Endothelial cell of umbilical vein (primary cell): ENCODE measurements at regions not wholly inside any gene's neighbourhood (a gene's known extent, or its start where the extent isn't known, plus 50 kb on each side); places are given as distances from the start of the nearest gene placed in this dataset.

Source experiments
- BruUV-seq: library from RNA; stranded (reverse); fragments of 400-500 nt; replicated peaks from 2 replicates; lab custom pipeline; 2021; lab: Mats Ljungman, UMichigan
- CTCF ChIA-PET: fragments of 300-600, 350-600 bp; sonication (Branson Sonifier 250); formaldehyde crosslinking; loops from one replicate; lab custom pipeline; 2021; ENCODE audit warnings: antibody characterized with exemption, inconsistent platforms; lab: Charles Lee
- POLR2A ChIA-PET: fragments of 300-600, 350-600 bp; sonication (Branson Sonifier 250); formaldehyde crosslinking; loops from one replicate; lab custom pipeline; 2021; ENCODE audit warnings: antibody characterized with exemption, inconsistent platforms; lab: Charles Lee
- DNase-seq: peaks from one replicate; pipeline ENCODE4 v3.0.0-alpha.2; 2011; ENCODE audit warnings: low read depth, low spot score
- FAIRE-seq: peaks from 2 replicates; lab custom pipeline; 2011; peaks lifted over from hg19 to GRCh38; lab: Jason Lieb, UNC
- H2AFZ ChIP-seq: 2 replicates; pipeline ENCODE4 v1.6.0; 2012; ENCODE audit warnings: low read depth, low read length, control low read depth, inconsistent platforms
- H3K27ac ChIP-seq: 2 replicates; pipeline ENCODE4 v1.5.1; 2011; ENCODE audit warnings: low read depth, mild to moderate bottlenecking, control low read depth, low read length, moderate library complexity; ENCODE audit not compliant: insufficient read depth
- H3K27me3 ChIP-seq, 2 experiments: 2 replicates each; pipeline versions ENCODE4 v1.6.0 to v1.6.1; 2011; ENCODE audit warnings: low read length in 2 of 2, mixed read lengths in 1 of 2; ENCODE audit not compliant: control insufficient read depth in 2 of 2, insufficient read depth in 2 of 2
- H3K36me3 ChIP-seq, 2 experiments: 2 replicates in 1 of 2; 3 replicates in 1 of 2; pipeline ENCODE4 v1.5.1; 2011; ENCODE audit warnings: low read length in 2 of 2, mild to moderate bottlenecking in 1 of 2, moderate library complexity in 1 of 2; ENCODE audit not compliant: control insufficient read depth in 2 of 2, insufficient read depth in 2 of 2; ENCODE audit errors: extremely low read depth in 1 of 2
- H3K4me1 ChIP-seq: 3 replicates; pipeline ENCODE4 v1.5.1; 2011; ENCODE audit warnings: mild to moderate bottlenecking, low read length; ENCODE audit not compliant: control insufficient read depth, insufficient read depth; ENCODE audit errors: extremely low read depth
- H3K4me2 ChIP-seq: 2 replicates; pipeline ENCODE4 v1.6.1; 2011; ENCODE audit warnings: low read length, control low read depth, mixed read lengths; ENCODE audit not compliant: insufficient read depth
- H3K4me3 ChIP-seq, 3 experiments: fragments of 200-600 bp in 1 of 3; sonication (generic), shearing (Covaris generic) in 1 of 3; replicated peaks in 1 of 3; 2 replicates each; pipeline ENCODE4 v1.5.1; 2011 to 2016; ENCODE audit warnings: control low read depth in 3 of 3, low read length in 3 of 3, mild to moderate bottlenecking in 2 of 3, inconsistent platforms in 1 of 3, low read depth in 1 of 3, moderate library complexity in 1 of 3; ENCODE audit not compliant: insufficient read depth in 1 of 3
- H3K79me2 ChIP-seq: 2 replicates; pipeline ENCODE4 v1.6.0; 2012; ENCODE audit warnings: low read length, inconsistent platforms; ENCODE audit not compliant: control insufficient read depth, insufficient read depth
- H3K9ac ChIP-seq: replicated peaks from 2 replicates; pipeline ENCODE3; 2011; ENCODE audit warnings: low read length, control low read depth; ENCODE audit not compliant: insufficient read depth; ENCODE audit errors: extremely low read depth
- H3K9me1 ChIP-seq: replicated peaks from 3 replicates; pipeline ENCODE4 v1.6.0; 2011; ENCODE audit warnings: mild to moderate bottlenecking, low read length; ENCODE audit not compliant: control insufficient read depth, insufficient read depth; ENCODE audit errors: extremely low read depth
- H3K9me3 ChIP-seq: replicated peaks from 2 replicates; pipeline ENCODE4 v1.5.1; 2012; ENCODE audit warnings: low read length, inconsistent platforms; ENCODE audit not compliant: control insufficient read depth, insufficient read depth
- H4K20me1 ChIP-seq: replicated peaks from 2 replicates; pipeline ENCODE3; 2011; ENCODE audit warnings: mild to moderate bottlenecking, low read length; ENCODE audit not compliant: control insufficient read depth, insufficient read depth; ENCODE audit errors: extremely low read depth
- CTCF ChIP-seq, 2 donors: IDR thresholded peaks; 1 replicate in 1 of 2; 2 replicates in 1 of 2; pipeline ENCODE4 v1.5.1; 2011; ENCODE audit warnings: low read length in 2 of 2, mild to moderate bottlenecking in 2 of 2, moderate library complexity in 2 of 2, control low read depth in 1 of 2, inconsistent platforms in 1 of 2, low read depth in 1 of 2; ENCODE audit not compliant: insufficient read depth in 1 of 2; ENCODE audit errors: extremely low read depth in 1 of 2
- EZH2 ChIP-seq: IDR thresholded peaks from 2 replicates; pipeline ENCODE4 v1.6.1; 2012; ENCODE audit warnings: borderline replicate concordance, low read depth, mild to moderate bottlenecking, moderate library complexity, low read length, inconsistent platforms; ENCODE audit not compliant: severe bottlenecking
- FOS ChIP-seq: IDR thresholded peaks from 2 replicates; pipeline ENCODE4 v1.6.1; 2011; ENCODE audit warnings: mild to moderate bottlenecking, low read length, moderate library complexity, borderline replicate concordance; ENCODE audit not compliant: insufficient read depth
- GATA2 ChIP-seq: IDR thresholded peaks from 2 replicates; pipeline ENCODE4 v1.7.0; 2011; ENCODE audit warnings: low read depth, mild to moderate bottlenecking, moderate library complexity, mixed read lengths, low read length; ENCODE audit not compliant: insufficient read length, insufficient read depth
- JUN ChIP-seq: IDR thresholded peaks from 2 replicates; pipeline ENCODE4 v1.6.1; 2011; ENCODE audit warnings: borderline replicate concordance, low read depth; ENCODE audit not compliant: insufficient read length, insufficient read depth
- MAX ChIP-seq: IDR thresholded peaks from 2 replicates; pipeline ENCODE4 v1.6.1; 2011; ENCODE audit not compliant: insufficient read depth, insufficient read length
- MYC ChIP-seq: IDR thresholded peaks from one replicate; pipeline ENCODE4 v1.6.1; 2011; ENCODE audit warnings: mild to moderate bottlenecking, low read depth, low read length
- POLR2A ChIP-seq: IDR thresholded peaks from 2 replicates; pipeline ENCODE4 v1.6.1; 2012; ENCODE audit warnings: low read depth, mild to moderate bottlenecking, control low read depth, low read length
- POLR2AphosphoS5 ChIP-seq: IDR thresholded peaks from 2 replicates; pipeline ENCODE4 v1.6.1; 2012; ENCODE audit warnings: low read depth, mild to moderate bottlenecking, control low read depth, low read length, moderate library complexity; ENCODE audit not compliant: insufficient read depth
- dilution Hi-C: fragments of 300-500 bp; cut with MboI; formaldehyde crosslinking; loops from one replicate; pipeline ENCODE4 v1.15.0; 2019; ENCODE audit warnings: low sequenced_read_pairs; ENCODE audit not compliant: extremely low pct_ligation_motif_present
- intact Hi-C: fragments of 100-400 bp; cut with micrococcal nuclease; formaldehyde crosslinking; loops from one replicate; pipeline ENCODE4 v1.10.0; 2022

- BruUV-seq = no TSS peak
- Histone ChIP-seq H2AFZ (no peak overlapping the region), H3K9ac (no peak overlapping the region), H3K4me1 (no peaks in the 10 kb centered on the region), H3K9me3 (peaks cover 2% of the 10 kb centered on the region), H3K36me3 (no peaks in the 10 kb centered on the region), H3K4me3 (no peak overlapping the region), H3K4me2 (no peak overlapping the region), H3K79me2 (no peaks in the 10 kb centered on the region), H3K27me3 (no peaks in the 10 kb centered on the region), H3K9me1 (no peaks in the 10 kb centered on the region), H3K27ac (no peak overlapping the region), H4K20me1 (no peaks in the 10 kb centered on the region)
- ChIA-PET POLR2A (no interaction called here), CTCF (no interaction called here)
- no peak for TF ChIP-seq POLR2AphosphoS5
- TF ChIP-seq POLR2A = no peak
- no peak for TF ChIP-seq MYC
- TF ChIP-seq EZH2 = no peak
- TF ChIP-seq CTCF (IDR thresholded peaks at IDR 0.05; ENCODE audit: extremely low read depth in 1 of 2, insufficient read depth in 1 of 2, low read depth in 1 of 2, low read length in 2 of 2) = no peak
- TF ChIP-seq FOS = no peak
- no peak for TF ChIP-seq GATA2
- no peak for TF ChIP-seq JUN
- no peak for TF ChIP-seq MAX
- intact Hi-C loops = no loop called here
- FAIRE-seq = no peak
- dilution Hi-C loops = no loop called here
- no peak for DNase-seq
Observed at GRCh38 chr18:73924307-73924706, 223.3 kb downstream of the FBXO15 start.
